Ectodermal cell (in vitro differentiated cells): ENCODE measurements at regions not wholly inside any gene's neighbourhood (a gene's known extent, or its start where the extent isn't known, plus 50 kb on each side); places are given as distances from the start of the nearest gene placed in this dataset.

Experiments used
- H3K27ac ChIP-seq: 2 replicates; pipeline ENCODE4 v1.7.0; 2013; ENCODE audit warnings: mild to moderate bottlenecking, low read depth, low read length; ENCODE audit not compliant: insufficient read depth, poor library complexity, severe bottlenecking
- H3K27me3 ChIP-seq: 2 replicates; pipeline ENCODE4 v1.7.0; 2013; ENCODE audit warnings: mild to moderate bottlenecking, low read length; ENCODE audit not compliant: insufficient read depth, control insufficient read depth, poor library complexity, severe bottlenecking
- H3K36me3 ChIP-seq: one replicate; pipeline ENCODE4 v1.7.0; 2013; ENCODE audit warnings: low read length; ENCODE audit not compliant: control insufficient read depth, insufficient read depth
- H3K4me1 ChIP-seq: one replicate; pipeline ENCODE4 v1.7.0; 2013; ENCODE audit warnings: low read length; ENCODE audit not compliant: control insufficient read depth, insufficient read depth
- H3K4me3 ChIP-seq: 2 replicates; pipeline ENCODE4 v1.7.0; 2013; ENCODE audit warnings: low read depth, low read length, control low read depth; ENCODE audit not compliant: insufficient read depth
- H3K9me3 ChIP-seq: 2 replicates; pipeline ENCODE4 v1.7.0; 2013; ENCODE audit warnings: mild to moderate bottlenecking, low read length, moderate library complexity; ENCODE audit not compliant: control insufficient read depth
- WGBS, 2 experiments: methylation state at CpG; one replicate each; pipeline ENCODE4 v1.1.7; 2013; ENCODE audit warnings: missing lambda C conversion rate in 2 of 2; 5-methylcytosine and 5-hydroxymethylcytosine counted together

GRCh38 chr2:20540587-20541293 is 93.9 kb downstream of the RHOB start:
- H3K27ac ChIP-seq: no peak overlapping the region
- no peaks in the 10 kb centered on the region for H3K36me3 ChIP-seq
- H3K27me3 ChIP-seq: no peaks in the 10 kb centered on the region
- 92 to 93% methylated on average over 16 of the region's 16 CpGs for WGBS, 2 experiments
- peaks cover 35% of the 10 kb centered on the region for H3K4me1 ChIP-seq
- H3K9me3 ChIP-seq: no peaks in the 10 kb centered on the region
- H3K4me3 ChIP-seq: no peak overlapping the region

- Histone ChIP-seq H3K4me1 (peaks cover 35% of the 10 kb centered on the region), H3K27me3 (no peaks in the 10 kb centered on the region), H3K27ac (no peak overlapping the region), H3K9me3 (no peaks in the 10 kb centered on the region), H3K36me3 (no peaks in the 10 kb centered on the region), H3K4me3 (no peak overlapping the region)
- WGBS, 2 experiments: 88 to 89% methylated on average over 7 of the region's 7 CpGs
Measured at GRCh38 chr2:20541294-20541640, 94.4 kb downstream of the RHOB start.

GRCh38 chr2:20541651-20542050 is 94.8 kb downstream of the RHOB start:
- 93 to 94% methylated on average over 5 of the region's 5 CpGs for WGBS, 2 experiments
- Histone ChIP-seq H3K9me3 (no peaks in the 10 kb centered on the region), H3K27me3 (no peaks in the 10 kb centered on the region)

GRCh38 chr2:20542269-20542668 is 95.4 kb downstream of the RHOB start:
- WGBS, 2 experiments: 95 to 96% methylated on average over 13 of the region's 13 CpGs
- Histone ChIP-seq H3K27ac (no peak overlapping the region), H3K4me1 (peaks cover 27% of the 10 kb centered on the region), H3K4me3 (no peak overlapping the region), H3K9me3 (no peaks in the 10 kb centered on the region), H3K36me3 (no peaks in the 10 kb centered on the region), H3K27me3 (no peaks in the 10 kb centered on the region)

More at GRCh38 chr2:20541651-20542050, 94.8 kb downstream of the RHOB start:
- Histone ChIP-seq H3K4me1 (peaks cover 33% of the 10 kb centered on the region), H3K36me3 (no peaks in the 10 kb centered on the region), H3K27ac (no peak overlapping the region), H3K4me3 (no peak overlapping the region)

GRCh38 chr2:20542746-20543468 is 96.0 kb downstream of the RHOB start:
- no peak overlapping the region for H3K27ac ChIP-seq

GRCh38 chr2:20543469-20544152 is 96.7 kb downstream of the RHOB start:
- H3K36me3 ChIP-seq: no peaks in the 10 kb centered on the region
- no peaks in the 10 kb centered on the region for H3K27me3 ChIP-seq
- peaks cover 13% of the 10 kb centered on the region for H3K4me1 ChIP-seq
- H3K4me3 ChIP-seq: no peak overlapping the region
- 60 to 62% methylated on average over 9 of the region's 9 CpGs for WGBS, 2 experiments
- H3K9me3 ChIP-seq: no peaks in the 10 kb centered on the region
- H3K27ac ChIP-seq: no peak overlapping the region

More at GRCh38 chr2:20542746-20543468, 96.0 kb downstream of the RHOB start:
- no peaks in the 10 kb centered on the region for H3K27me3 ChIP-seq
- 90 to 92% methylated on average over 13 of the region's 13 CpGs for WGBS, 2 experiments
- H3K4me1 ChIP-seq: peaks cover 20% of the 10 kb centered on the region
- H3K4me3 ChIP-seq: no peak overlapping the region
- no peaks in the 10 kb centered on the region for H3K9me3 ChIP-seq
- H3K36me3 ChIP-seq: no peaks in the 10 kb centered on the region

- Histone ChIP-seq H3K27me3 (no peaks in the 10 kb centered on the region), H3K4me3 (no peak overlapping the region), H3K27ac (no peak overlapping the region), H3K9me3 (no peaks in the 10 kb centered on the region), H3K36me3 (no peaks in the 10 kb centered on the region), H3K4me1 (peaks cover 9% of the 10 kb centered on the region)
- WGBS, 2 experiments: 78 to 79% methylated on average over 8 of the region's 8 CpGs
Measured at GRCh38 chr2:20544153-20544747, 97.4 kb downstream of the RHOB start.

GRCh38 chr2:20549144-20549543 is 101.8 kb downstream of the HS1BP3 start:
- H3K27me3 ChIP-seq: no peaks in the 10 kb centered on the region
- no peaks in the 10 kb centered on the region for H3K9me3 ChIP-seq
- H3K4me1 ChIP-seq: no peaks in the 10 kb centered on the region
- no peak overlapping the region for H3K4me3 ChIP-seq
- 94% methylated on average over 9 of the region's 9 CpGs for WGBS, 2 experiments
- H3K27ac ChIP-seq: no peak overlapping the region
- H3K36me3 ChIP-seq: no peaks in the 10 kb centered on the region

GRCh38 chr2:20549691-20550348 is 101.1 kb downstream of the HS1BP3 start:
- no peak overlapping the region for H3K4me3 ChIP-seq
- H3K9me3 ChIP-seq: no peaks in the 10 kb centered on the region
- no peak overlapping the region for H3K27ac ChIP-seq
- 95 to 100% methylated on average over 1 of the region's 1 CpG for WGBS, 2 experiments
- no peaks in the 10 kb centered on the region for H3K36me3 ChIP-seq
- H3K27me3 ChIP-seq: no peaks in the 10 kb centered on the region
- no peaks in the 10 kb centered on the region for H3K4me1 ChIP-seq
